ENCODE measurements at regions not wholly inside any gene's neighbourhood (a gene's known extent, or its start where the extent isn't known, plus 50 kb on each side); places are given as distances from the start of the nearest gene placed in this dataset.
A peak's percentile ranks its signal among the peaks of the same experiment; 100 is the strongest.

DNA sequence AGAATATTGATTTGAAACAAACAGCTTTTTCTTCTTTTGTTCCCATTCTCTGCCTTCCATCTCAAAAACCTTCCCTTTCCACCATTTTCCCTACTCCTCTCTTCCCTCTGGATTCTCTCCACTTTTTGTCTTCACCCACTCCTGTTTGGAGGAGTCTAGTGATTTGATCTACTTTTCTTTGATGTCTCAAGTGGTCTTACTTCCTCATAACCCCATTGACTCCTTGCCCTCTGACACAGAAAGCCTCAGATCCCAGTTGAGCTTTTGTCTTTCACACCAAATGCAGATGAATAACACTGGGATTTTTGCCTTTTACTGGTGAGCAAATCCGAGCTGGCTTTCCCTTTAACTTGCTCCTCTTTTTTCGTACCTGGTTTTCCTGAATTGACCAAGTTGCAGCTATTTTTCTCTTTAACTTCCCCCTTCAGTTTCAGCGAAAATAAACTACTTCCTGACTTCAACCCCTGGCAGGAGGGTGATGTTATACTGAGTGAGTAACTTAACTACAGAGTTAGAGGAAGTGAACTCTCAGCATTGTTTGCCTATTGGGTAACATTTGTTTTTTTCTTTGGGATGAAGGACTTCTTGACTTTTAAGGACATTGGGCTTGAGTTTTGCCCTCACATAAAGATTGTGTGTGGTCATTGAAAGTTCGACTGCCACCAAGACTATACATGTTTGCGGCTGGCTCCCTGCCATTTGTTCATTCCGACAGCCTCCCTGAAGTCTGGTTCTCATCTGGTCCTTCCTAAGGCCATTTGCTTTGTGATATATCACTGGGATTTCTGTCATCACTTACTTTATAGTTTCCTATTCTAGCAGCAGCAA, 392.8 kb upstream of the NR3C2 start:
- H3K27me3 ChIP-seq (ENCODE audit: control insufficient read depth, insufficient read depth, low read length): no peaks in the 10 kb centered on the region
- no peaks in the 10 kb centered on the region for H3K4me1 ChIP-seq (ENCODE audit: control insufficient read depth, extremely low read depth, insufficient read depth, low read length)
- peak; percentile 11 to 51 for DNase-seq (ENCODE audit: low read depth in 2 of 2)
- H3K9ac ChIP-seq (ENCODE audit: insufficient read depth, low read length): no peak overlapping the region
- TF ChIP-seq, protein P1, sequence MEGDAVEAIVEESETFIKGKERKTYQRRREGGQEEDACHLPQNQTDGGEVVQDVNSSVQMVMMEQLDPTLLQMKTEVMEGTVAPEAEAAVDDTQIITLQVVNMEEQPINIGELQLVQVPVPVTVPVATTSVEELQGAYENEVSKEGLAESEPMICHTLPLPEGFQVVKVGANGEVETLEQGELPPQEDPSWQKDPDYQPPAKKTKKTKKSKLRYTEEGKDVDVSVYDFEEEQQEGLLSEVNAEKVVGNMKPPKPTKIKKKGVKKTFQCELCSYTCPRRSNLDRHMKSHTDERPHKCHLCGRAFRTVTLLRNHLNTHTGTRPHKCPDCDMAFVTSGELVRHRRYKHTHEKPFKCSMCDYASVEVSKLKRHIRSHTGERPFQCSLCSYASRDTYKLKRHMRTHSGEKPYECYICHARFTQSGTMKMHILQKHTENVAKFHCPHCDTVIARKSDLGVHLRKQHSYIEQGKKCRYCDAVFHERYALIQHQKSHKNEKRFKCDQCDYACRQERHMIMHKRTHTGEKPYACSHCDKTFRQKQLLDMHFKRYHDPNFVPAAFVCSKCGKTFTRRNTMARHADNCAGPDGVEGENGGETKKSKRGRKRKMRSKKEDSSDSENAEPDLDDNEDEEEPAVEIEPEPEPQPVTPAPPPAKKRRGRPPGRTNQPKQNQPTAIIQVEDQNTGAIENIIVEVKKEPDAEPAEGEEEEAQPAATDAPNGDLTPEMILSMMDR (conservative IDR thresholded peaks at IDR 0.05 in 1 of 2, IDR thresholded peaks at IDR 0.05 in 1 of 2; ENCODE audit: low read depth in 1 of 2, low read length in 2 of 2): no peak
- TF ChIP-seq EZH2 (IDR thresholded peaks at IDR 0.05; ENCODE audit: low read length, missing control alignments): no peak
- no peaks in the 10 kb centered on the region for H3K9me3 ChIP-seq (ENCODE audit: control insufficient read depth, insufficient read depth, low read depth, low read length)
- H3K36me3 ChIP-seq (ENCODE audit: control insufficient read depth, insufficient read depth, low read length): no peaks in the 10 kb centered on the region
- no peak overlapping the region for H3K4me3 ChIP-seq (replicated peaks in 1 of 4; ENCODE audit: control extremely low read depth in 1 of 4, insufficient read depth in 1 of 4, low read depth in 3 of 4, low read length in 4 of 4)
- peak overlapping the region; percentile 82 for H2AFZ ChIP-seq (ENCODE audit: low read length)
- no peaks in the 10 kb centered on the region for H4K20me1 ChIP-seq (ENCODE audit: control insufficient read depth, extremely low read depth, insufficient read depth, low read length)
- H3K4me2 ChIP-seq (ENCODE audit: extremely low read depth, insufficient read depth, low read length): no peak overlapping the region
- H3K27ac ChIP-seq (ENCODE audit: insufficient read depth, low read length): peak overlapping the region; percentile 26
- H3K79me2 ChIP-seq (ENCODE audit: control insufficient read depth, insufficient read depth, low read length): no peaks in the 10 kb centered on the region

DNA sequence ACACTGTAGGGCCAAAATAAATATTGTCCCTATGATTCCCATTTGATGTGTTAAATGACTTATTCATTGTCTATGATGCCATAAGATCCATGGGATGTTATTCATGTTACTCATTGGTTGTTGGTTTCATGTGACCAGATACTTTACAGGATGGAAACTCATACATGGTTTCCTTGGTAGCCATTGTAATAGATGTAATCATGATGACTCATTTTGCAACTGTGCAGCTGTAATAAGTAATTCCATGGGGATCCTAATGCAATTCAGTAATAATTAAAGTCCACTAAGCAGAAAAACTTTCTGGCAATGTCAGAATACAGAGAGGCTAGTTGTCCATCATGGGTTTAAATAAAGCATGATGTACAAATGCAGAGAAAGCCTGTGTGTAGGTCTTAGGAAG, 389.7 kb upstream of the NR3C2 start:
- no peaks in the 10 kb centered on the region for H3K9me3 ChIP-seq (ENCODE audit: control insufficient read depth, insufficient read depth, low read depth, low read length)
- H3K4me2 ChIP-seq (ENCODE audit: extremely low read depth, insufficient read depth, low read length): no peak overlapping the region
- no peak overlapping the region for H2AFZ ChIP-seq (ENCODE audit: low read length)
- DNase-seq (ENCODE audit: low read depth in 2 of 2): peak; percentile 91
- H3K36me3 ChIP-seq (ENCODE audit: control insufficient read depth, insufficient read depth, low read length): no peaks in the 10 kb centered on the region
- no peaks in the 10 kb centered on the region for H4K20me1 ChIP-seq (ENCODE audit: control insufficient read depth, extremely low read depth, insufficient read depth, low read length)
- no peak overlapping the region for H3K4me3 ChIP-seq (replicated peaks in 1 of 4; ENCODE audit: control extremely low read depth in 1 of 4, insufficient read depth in 1 of 4, low read depth in 3 of 4, low read length in 4 of 4)
- H3K27ac ChIP-seq (ENCODE audit: insufficient read depth, low read length): peak overlapping the region; percentile 35
- no peak for TF ChIP-seq EZH2 (IDR thresholded peaks at IDR 0.05; ENCODE audit: low read length, missing control alignments)
- TF ChIP-seq, protein P1 (conservative IDR thresholded peaks at IDR 0.05 in 1 of 2, IDR thresholded peaks at IDR 0.05 in 1 of 2; ENCODE audit: low read depth in 1 of 2, low read length in 2 of 2): no peak
- H3K79me2 ChIP-seq (ENCODE audit: control insufficient read depth, insufficient read depth, low read length): no peaks in the 10 kb centered on the region
- no peaks in the 10 kb centered on the region for H3K4me1 ChIP-seq (ENCODE audit: control insufficient read depth, extremely low read depth, insufficient read depth, low read length)
- no peak overlapping the region for H3K9ac ChIP-seq (ENCODE audit: insufficient read depth, low read length)
- H3K27me3 ChIP-seq (ENCODE audit: control insufficient read depth, insufficient read depth, low read length): no peaks in the 10 kb centered on the region

DNA sequence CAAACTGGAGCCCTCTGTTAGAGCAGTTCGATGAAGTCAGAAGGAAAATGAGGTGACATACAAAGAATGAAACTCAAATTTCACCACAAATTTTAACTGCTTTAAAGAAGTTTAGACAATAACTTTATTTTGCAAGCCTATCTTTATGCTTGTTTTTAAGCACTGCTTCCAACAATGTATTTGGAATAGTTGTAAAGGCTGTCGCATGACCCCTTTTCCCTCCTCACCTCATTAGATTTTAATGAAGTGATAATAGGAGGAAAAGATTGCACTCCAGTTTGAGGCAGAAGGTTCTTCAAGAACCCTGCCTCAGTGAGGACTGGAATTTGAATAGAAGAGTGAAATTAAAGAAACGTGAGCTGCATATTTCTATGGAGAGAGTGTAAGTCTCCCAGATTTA, 386.1 kb upstream of the NR3C2 start:
- H3K9me3 ChIP-seq (ENCODE audit: control insufficient read depth, insufficient read depth, low read depth, low read length): no peaks in the 10 kb centered on the region
- H3K79me2 ChIP-seq (ENCODE audit: control insufficient read depth, insufficient read depth, low read length): no peaks in the 10 kb centered on the region
- no peaks in the 10 kb centered on the region for H3K27me3 ChIP-seq (ENCODE audit: control insufficient read depth, insufficient read depth, low read length)
- no peak overlapping the region for H3K27ac ChIP-seq (ENCODE audit: insufficient read depth, low read length)
- no peak overlapping the region for H3K4me3 ChIP-seq (replicated peaks in 1 of 4; ENCODE audit: control extremely low read depth in 1 of 4, insufficient read depth in 1 of 4, low read depth in 3 of 4, low read length in 4 of 4)
- H2AFZ ChIP-seq (ENCODE audit: low read length): no peak overlapping the region
- no peak overlapping the region for H3K9ac ChIP-seq (ENCODE audit: insufficient read depth, low read length)
- no peaks in the 10 kb centered on the region for H3K4me1 ChIP-seq (ENCODE audit: control insufficient read depth, extremely low read depth, insufficient read depth, low read length)
- H3K4me2 ChIP-seq (ENCODE audit: extremely low read depth, insufficient read depth, low read length): no peak overlapping the region
- TF ChIP-seq EZH2 (IDR thresholded peaks at IDR 0.05; ENCODE audit: low read length, missing control alignments): no peak
- TF ChIP-seq, protein P1 (conservative IDR thresholded peaks at IDR 0.05 in 1 of 2, IDR thresholded peaks at IDR 0.05 in 1 of 2; ENCODE audit: low read depth in 1 of 2, low read length in 2 of 2): no peak
- DNase-seq (ENCODE audit: low read depth in 2 of 2): no peak
- no peaks in the 10 kb centered on the region for H4K20me1 ChIP-seq (ENCODE audit: control insufficient read depth, extremely low read depth, insufficient read depth, low read length)
- H3K36me3 ChIP-seq (ENCODE audit: control insufficient read depth, insufficient read depth, low read length): no peaks in the 10 kb centered on the region
